Globus pallidus (tissue), 1 donor: ENCODE measurements at regions not wholly inside any gene's neighbourhood (a gene's known extent, or its start where the extent isn't known, plus 50 kb on each side); places are given as distances from the start of the nearest gene placed in this dataset.
"Not testable (repeated sequence)": the region's sequence is repeated elsewhere in the genome, so short reads cannot be mapped to it uniquely, and the experiment has no call there.

Experiments
- DNase-seq: peaks from one replicate; pipeline ENCODE4 v3.0.0-alpha.2; 2015; ENCODE audit warnings: low spot score

DNA sequence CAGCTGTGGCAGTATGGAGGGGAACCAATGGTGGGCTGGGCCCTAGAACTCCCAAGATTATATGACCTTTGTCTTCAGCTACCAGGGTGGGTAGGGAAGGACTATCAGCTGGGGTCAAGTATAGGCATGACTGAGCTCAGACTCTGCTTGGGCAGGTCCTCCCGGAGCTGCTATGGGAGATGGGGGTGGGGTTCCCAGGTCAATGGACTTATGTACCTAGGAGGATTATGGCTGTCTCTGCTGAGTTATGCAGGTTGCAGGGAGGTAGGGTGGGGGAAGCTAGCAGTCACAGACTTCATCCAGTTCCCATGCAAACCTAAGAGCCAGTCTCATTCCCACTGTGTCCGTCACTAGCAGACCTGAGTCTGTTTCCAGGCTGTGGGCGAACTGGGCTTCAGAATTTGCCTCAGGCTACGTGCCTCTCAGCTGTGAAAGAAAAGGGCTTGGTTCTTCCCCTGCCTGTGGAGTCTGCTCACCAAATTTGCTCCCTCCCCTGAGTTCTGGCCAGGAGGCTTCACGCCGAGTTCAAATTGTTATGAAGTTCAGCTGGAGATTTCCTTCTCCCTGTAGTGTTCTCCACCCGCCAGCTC is 985.8 kb upstream of the NRXN1 start:
- DNase-seq: no peak

DNA sequence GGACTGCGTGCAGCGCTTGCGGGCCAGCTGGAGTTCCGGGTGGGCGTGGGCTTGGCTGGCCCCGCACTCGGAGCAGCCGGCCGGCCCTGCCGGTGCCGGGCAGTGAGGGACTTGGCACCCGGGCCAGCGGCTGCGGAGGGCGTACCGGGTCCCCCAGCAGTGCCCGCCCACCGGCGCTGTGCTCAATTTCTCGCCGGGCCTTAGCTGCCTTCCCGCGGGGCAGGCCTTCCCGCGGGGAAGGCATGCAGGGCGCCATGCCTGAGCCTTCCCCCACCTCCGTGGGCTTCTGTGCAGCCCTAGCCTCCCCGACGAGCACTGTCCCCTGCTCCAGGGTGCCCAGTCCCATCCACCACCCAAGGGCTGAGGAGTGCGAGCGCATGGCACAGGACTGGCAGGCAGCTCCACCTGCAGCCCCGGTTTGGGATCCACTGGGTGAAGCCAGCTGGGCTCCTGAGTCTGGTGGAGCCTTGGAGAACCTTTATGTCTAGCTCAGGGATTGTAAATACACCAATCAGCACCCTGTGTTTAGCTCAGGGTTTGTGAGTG is 975.0 kb upstream of the NRXN1 start:
- not testable (repeated sequence) for DNase-seq

DNA sequence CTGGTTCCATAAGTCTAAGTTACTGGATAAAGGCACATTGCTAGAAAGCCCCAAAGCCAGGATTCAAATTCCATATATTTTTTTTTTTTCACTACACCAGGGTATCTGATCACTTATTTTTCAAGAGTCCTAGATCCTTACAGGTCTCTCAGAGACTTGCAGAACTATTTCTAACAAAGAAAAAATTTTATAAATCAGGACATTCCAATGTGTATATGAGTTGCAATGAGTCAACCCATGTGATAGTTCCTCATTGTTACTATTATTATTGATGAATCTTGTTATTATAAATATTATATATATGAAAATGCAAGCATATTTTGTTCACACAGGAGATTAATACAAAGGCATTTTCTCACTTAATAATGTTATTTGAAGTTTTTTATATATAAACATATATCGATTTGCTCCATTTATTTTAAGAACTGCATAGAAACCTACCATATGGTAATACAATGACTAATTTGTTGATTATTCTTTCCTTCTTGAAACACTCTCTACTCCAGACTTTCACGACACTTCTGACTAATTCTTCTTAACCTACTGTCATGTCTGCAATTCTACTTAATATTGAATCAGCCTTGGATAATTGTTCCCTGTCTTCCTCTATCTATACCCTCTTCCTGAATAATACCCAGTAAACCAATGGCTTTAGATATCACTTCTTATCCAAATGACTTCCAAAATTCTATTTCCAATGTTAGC is 968.4 kb upstream of the NRXN1 start:
- DNase-seq: no peak

DNA sequence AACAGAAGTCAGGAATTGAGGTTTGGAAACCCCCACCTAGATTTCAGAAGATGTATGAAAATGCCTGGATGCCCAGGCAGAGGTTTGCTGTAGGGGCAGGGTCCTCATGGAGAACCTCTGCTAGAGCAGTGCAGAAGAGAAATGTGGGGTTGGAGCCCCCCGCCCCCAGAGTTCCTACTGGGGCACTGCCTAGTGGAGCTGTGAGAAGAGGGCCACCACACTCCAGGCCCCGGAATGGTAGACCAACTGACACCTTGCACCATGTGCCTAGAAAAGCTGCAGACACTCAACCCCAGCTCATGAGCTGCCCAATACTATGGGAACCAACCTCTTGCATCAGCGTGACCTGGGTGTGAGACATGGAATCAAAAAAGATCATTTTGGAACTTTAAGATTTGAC is 967.0 kb upstream of the NRXN1 start:
- no peak for DNase-seq

DNA sequence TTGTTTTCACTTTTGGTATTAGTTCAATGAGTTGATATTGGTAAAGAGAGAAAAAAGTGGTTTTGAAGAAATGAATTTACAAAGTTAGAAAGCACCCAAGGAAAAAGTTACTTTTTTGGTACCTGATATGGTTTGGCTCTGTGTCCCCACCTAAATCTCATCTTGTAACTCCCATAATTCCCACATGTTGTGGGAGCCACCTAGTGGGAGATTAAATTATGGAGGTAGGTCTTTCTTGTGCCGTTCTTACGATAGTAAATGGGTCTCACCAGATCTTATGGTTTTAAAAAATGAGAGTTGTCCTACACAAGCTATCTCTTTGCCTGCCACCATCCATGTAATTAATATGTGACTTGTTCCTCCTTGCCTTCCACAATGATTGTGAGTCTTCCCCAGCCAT is 965.6 kb upstream of the NRXN1 start:
- DNase-seq: no peak

DNA sequence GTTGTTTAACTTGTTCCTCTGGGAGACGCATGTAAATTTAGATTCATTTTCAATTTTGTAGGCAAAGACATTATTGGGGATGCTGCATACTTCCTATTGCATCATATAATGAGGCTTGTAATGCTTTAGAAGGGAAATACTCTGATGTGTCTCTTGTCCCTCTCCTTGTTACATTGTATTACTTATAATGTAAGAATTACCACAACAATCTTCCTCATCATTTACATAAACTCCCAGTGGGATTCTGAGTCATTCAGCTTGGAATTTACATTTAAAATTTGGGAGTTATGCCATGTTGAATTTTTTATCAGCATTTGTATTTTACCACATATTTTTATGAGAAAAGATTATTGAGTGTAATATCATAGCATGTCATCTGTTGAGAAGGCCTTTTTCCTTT is 963.4 kb upstream of the NRXN1 start:
- no peak for DNase-seq

DNA sequence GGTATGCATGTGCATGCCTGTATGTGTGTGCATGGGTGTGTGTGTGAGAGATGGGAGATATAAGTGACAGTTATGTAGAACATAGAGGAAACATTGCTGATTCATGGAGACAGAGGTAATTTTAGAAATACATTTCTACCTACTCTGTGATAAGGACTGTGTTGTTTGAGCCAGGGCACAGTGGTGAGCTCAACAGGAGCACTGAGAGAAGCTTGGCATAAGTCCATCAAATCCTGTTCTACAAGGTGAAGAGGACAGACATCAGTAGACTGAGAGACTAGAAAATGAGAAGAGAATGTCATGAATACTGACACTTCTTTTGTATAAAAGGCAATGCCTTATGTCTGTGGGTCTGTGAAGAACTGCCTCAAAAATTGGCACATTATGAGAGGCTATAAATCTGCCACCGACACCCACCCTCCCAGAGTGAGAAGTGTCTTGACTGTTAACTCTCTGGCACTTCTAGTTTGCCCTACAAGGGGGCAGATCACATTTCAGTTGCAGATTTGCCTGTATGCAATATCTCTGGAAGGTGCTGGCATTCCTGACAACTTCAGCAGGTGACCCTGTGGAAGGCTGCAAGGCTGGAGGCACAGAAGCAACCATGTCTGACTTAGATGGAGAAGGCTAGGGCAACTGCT is 962.3 kb upstream of the NRXN1 start:
- no peak for DNase-seq

DNA sequence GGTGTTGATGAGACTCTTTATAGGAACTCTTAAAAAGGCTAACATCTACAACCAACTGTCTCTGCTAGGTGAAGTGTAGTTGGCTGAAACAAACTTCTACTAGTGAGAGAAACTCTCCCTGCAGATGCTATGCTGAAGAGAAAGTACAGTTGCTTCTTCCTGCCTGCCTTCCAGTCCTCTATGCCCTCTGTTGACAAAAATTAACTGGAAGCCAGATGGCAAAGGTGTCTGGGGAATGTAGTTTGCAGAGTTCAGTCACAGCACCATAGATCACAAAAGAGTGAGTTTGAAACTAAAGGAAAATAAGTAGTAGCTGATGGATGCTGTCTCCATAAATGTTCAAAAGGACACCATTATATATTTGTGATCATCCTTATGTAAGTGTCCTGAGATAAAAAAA is 958.8 kb upstream of the NRXN1 start:
- no peak for DNase-seq

DNA sequence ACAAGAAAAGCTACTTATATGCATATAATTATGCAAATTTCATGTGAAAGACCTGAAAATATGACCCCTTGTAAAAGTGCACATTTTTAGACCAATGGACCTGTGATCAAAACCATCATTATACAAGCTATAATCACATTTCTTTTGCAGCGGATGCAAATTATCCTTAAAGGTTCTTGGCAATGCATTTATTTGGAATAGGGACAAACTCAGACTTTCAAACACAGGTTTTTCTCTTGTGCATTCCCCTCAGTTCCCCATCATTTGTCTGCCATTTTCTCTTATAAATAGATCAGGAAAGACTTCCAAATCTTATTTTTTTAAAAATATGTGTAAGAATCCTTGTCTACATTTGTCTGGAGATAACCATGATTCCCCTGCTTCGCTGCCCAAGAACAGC is 954.2 kb upstream of the NRXN1 start:
- DNase-seq: no peak

DNA sequence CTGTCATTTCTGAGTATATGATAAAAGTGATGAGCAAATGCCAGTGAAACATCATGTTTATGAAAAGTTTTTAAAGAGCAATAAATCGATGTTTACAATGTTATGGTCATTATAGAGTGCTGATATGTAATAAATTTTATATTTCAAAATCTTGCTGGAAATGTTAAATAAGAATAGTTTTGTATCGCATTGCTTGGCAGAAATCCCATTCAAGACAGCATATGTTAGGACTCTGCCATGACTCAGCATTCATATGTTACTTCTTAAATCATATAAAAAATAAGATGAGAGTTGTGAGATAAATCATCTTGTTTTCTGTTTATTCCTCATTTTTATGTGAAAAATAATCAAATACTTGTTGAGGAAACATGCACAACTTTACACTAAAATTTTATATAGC is 949.9 kb upstream of the NRXN1 start:
- no peak for DNase-seq

DNA sequence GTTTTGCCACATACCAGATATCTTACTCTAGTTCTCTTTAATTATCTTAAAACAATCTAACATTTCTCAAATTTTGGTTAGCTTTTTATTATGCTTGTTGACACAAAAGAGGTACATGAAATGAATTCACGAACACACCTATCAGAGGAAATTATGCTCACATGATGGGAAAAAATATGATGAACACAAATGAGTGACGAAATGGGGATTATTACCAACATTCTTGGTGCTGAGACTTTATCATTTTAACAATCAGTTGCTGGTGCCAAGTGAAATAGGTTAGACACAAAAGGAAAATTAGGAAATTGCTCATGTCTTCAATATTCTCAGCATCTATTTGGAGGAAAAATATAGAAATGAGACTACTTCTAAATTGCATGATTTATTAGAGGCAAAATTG is 944.7 kb upstream of the NRXN1 start:
- no peak for DNase-seq

DNA sequence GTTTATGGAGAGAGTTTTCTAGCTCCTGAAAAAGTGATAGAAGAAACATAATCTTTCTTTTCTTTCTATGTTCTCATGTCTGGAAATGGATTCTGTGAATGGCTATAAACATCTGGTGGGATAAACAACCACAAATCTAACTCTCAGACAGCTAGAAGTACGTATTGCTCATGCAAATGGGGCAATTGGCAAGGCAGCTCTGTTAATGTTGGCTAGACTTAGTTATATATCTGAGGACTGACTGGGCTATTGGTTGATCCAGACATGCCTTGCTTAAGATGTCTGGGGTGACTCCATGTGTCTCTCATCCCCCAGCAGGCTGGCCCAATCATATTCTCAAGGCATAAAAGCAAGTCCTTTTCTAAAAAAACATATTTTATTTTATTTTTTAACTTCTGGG is 939.2 kb upstream of the NRXN1 start:
- DNase-seq: no peak

DNA sequence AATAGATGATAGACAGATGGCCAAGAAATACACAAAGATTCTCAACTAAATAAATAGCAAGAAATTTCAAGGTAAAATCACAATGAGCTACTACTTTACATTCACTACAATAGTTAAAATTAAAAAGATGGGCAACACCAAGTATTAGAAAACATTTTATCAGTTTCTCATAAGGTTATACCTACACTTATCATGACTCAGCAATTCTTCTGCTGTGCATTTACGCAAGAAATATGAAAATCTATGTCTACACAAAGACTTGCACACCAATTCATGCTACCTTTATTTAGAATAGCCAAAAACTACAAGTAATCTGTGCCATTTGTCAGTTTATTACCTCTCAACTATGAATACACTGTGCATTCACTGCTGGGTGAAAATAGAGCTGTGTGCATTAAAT is 937.4 kb upstream of the NRXN1 start:
- no peak for DNase-seq

DNA sequence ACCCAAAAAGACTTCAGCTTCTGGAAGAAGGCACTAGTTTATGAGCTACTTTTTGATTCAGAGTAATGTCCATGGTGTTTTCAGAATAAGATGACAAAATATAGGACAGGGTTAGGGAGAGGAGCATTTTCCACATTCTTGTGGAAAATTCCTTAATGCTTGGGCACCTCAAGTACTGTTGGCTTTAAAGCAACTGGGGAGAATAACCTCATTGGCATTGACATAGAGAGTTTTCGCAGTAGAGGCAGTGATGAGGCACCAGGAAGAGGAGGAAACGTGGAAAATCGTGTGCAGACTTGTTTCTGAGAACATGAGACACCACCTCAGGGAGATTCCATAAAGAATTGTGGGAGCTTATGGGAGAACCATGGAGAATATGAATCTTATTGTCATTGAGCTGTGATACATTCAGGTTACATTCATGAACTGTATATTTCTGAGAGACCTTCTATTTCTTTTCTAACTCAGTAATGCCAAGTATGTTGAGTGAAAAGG is 929.0 kb upstream of the NRXN1 start:
- no peak for DNase-seq

DNA sequence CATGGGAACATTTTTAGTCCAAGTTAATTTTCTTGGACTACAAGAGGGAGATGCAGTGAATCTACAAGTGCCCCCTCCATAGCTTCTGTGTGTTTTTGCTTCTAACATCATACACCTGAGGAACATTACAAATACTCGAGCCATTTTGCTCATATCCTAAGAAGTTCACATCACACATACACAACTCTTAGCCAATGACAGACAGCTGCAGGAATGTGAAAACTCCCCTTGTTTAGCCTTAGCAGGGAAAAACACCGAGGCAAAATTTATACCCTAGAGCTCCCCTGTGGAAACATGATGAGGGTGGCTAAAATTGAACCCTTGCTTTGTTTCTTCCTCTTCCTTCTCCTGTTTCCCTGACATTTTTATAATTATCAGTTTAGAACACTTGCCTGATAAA is 928.3 kb upstream of the NRXN1 start:
- DNase-seq: no peak

DNA sequence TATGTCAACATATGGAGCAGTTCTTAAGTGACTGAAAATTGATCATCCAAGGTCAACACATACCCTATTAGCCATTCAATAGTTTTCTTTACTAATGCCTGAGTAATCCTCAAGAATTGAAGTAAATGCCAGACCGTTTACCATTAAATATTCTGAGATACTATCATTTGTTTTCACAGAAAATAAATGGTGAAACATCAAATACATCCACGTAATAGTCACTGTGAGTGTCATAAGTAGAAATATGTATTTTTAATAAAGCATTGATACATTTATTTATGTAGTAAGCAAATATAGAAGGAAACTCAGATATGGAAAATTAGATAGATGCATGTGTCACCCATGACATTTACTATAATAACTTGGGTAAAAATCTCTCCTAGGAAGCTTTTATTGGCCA is 927.8 kb upstream of the NRXN1 start:
- no peak for DNase-seq

DNA sequence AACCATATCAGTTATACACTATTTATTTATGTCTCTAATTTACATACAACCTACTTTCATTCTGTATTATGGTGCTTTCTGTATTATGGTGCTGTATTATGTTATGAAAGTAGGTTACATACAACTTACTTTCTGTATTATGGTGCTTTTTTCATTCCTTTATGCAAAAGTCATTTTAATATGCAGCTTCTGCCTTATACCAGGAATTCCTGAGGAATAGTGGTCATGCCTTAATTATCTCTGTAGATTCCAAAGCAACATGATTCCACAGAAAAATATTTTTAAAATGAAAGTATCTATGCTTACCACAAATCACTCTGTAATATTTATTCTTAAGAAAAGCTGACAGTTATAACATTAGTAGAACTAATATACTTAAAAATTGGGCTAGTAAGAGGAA is 922.0 kb upstream of the NRXN1 start:
- no peak for DNase-seq

DNA sequence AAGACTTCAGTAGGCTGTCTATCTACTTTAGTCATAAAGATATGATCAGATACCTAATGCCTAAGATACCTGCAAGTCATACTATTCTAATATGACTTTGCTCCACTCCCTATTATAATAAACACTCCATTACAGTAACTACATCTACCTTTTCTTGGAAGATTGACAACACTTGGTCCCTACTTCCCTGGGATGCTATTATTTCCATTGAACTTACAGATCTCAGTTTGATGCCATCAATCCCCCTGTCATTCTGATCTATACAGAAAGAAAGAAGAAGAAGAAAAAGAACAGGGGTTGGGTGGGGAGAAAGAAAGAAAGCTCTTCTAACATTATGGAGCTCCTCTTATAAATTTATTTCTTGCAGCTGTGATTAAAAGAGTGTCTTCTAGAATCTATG is 889.1 kb upstream of the NRXN1 start:
- DNase-seq: no peak

DNA sequence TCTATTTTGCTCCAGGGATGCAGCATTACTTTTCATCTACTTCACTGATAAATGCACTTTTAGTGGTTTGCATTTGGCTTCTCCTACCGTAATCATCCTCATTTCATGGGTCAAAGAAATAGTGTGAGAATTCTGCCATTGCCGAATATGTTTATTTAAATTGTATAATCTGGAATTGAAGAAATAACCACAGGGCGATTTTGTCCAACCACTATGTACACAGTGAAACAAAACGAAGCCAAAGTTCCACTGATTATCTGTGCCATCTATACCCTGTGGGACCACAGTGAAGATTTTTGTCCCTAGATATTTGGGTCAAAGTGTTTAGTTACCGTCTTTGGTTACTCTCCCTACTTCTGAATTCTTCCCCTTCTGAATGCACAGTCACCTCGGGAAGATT is 888.6 kb upstream of the NRXN1 start:
- no peak for DNase-seq

DNA sequence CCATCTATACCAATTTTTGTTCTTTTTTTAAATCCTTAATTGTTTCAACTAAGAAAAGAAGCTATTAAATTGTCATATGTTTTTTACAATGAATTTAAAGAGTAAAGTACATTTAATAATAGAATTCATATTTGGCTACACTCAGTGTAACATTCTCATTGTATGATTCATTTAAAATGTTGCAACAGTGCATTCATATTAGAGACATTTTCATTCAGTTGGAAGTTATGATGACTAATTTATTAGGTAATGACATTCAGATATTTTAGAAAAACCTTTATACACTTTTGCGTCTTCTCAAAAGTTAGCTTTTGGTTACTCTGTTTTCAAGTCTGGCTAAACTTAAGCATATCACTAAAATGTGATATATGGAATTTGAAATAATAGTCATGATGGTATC is 887.5 kb upstream of the NRXN1 start:
- no peak for DNase-seq

DNA sequence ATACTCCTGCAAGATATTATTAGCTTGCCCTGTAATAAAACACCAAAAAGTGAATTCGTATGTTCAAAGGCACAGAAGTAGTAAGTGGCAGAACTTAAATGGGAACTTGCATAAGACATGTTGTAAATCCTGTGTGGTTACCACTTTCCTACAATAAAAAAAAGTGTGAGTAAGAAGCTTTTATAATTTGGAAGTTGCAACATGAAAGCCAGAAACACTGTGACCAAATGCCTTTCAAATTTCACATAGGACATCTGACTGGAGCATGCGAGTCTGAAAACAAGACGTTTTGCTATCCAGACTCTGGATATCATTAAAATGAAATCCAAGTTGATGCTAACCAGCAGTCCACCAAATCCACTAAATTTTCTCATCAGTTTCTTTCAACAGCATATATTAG is 886.2 kb upstream of the NRXN1 start:
- DNase-seq: no peak

DNA sequence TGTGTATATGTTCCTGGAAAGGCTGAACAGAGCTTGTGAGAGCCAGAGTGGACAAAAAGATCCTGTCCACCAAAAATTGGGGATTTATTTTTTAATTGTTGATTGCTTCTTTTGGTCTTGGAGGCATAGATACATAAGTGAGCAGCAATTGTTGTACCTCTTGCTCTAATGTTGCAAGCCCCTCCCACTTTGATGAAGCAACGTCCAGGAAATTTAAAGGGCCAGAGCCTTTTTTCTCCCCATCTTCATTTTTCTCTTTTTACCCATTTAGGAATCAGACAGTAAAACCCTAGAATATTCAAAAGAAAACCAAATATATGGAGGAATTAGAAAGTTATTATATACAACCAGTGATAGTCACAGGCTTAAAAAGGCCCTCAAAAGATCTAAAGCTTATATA is 871.8 kb upstream of the NRXN1 start:
- no peak for DNase-seq

DNA sequence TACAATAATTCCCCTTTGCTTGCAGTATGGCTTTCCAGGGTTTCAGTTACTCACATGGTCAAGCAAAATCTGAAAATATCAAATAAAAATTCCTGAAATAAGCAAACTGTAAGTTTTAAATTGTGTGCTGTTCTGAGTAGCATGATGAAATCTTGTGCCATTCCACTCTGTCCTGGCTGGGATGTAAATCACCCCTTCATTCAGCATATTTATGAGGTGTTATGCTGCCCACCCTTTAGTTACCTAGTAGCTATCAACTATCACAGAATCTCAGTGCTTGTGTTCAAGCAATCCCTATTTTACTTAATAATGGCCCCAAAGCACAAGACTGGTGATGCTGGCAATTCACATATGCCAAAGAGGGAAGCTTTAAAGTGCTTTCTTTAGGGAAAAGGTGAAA is 867.7 kb upstream of the NRXN1 start:
- no peak for DNase-seq
